Gastroesophageal sphincter (tissue), 3 donors: ENCODE measurements at regions not wholly inside any gene's neighbourhood (a gene's known extent, or its start where the extent isn't known, plus 50 kb on each side); places are given as distances from the start of the nearest gene placed in this dataset.

Experiments
- EP300 ChIP-seq: sonication (generic); formaldehyde crosslinking; IDR thresholded peaks from one replicate; pipeline ENCODE4 v1.6.1; 2017; ENCODE audit warnings: antibody characterized with exemption, mild to moderate bottlenecking
- POLR2A ChIP-seq, 2 donors: fragments of 450-650 bp; IDR thresholded peaks; one replicate each; pipeline ENCODE4 v1.6.1; 2017; ENCODE audit warnings: antibody characterized with exemption in 2 of 2, mild to moderate bottlenecking in 2 of 2, moderate library complexity in 1 of 2
- POLR2AphosphoS5 ChIP-seq: sonication (generic); formaldehyde crosslinking; IDR thresholded peaks from one replicate; pipeline ENCODE4 v1.6.1; 2017; ENCODE audit warnings: antibody characterized with exemption
- TF ChIP-seq, protein P1 (sequence below), 4 experiments: fragments of 200-600 bp in 2 of 4; fragments of 450-650 bp in 2 of 4; sonication (generic) in 1 of 4; IDR thresholded peaks; one replicate each; pipeline ENCODE4 v1.5.1; 2017 to 2019; ENCODE audit warnings: antibody characterized with exemption in 4 of 4, mild to moderate bottlenecking in 2 of 4, moderate library complexity in 2 of 4

DNA sequence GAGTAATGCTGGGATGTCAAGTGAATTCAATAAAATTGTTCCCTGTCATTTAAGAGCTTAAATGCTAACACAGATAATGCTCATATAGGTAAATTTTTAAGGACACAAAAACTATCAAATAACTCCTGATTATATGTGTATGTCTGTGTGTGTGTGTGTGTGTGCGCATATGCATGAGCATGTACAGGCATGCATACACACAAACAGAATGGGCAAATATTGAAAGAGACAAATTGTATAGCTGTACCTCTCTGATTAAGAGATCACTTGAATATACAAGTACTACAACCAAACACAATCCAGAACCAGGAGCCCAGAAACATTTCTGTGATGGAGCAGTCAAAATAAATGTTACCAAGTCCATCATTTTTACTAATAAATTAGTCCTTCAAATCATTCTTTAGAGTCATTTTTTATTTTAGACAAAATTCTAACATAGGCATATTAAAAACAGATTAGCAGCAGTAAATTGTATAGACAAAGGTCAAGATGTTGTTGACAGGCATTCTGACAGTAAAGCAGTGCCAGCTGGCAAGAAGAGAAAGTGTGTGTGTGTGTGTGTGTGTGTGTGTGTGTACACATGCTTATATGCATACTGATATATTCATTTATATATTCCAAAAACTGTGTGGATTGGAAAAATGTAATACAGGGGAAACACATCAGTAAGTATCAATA is 145.3 kb downstream of the CD47 start:
- TF ChIP-seq, protein P1, sequence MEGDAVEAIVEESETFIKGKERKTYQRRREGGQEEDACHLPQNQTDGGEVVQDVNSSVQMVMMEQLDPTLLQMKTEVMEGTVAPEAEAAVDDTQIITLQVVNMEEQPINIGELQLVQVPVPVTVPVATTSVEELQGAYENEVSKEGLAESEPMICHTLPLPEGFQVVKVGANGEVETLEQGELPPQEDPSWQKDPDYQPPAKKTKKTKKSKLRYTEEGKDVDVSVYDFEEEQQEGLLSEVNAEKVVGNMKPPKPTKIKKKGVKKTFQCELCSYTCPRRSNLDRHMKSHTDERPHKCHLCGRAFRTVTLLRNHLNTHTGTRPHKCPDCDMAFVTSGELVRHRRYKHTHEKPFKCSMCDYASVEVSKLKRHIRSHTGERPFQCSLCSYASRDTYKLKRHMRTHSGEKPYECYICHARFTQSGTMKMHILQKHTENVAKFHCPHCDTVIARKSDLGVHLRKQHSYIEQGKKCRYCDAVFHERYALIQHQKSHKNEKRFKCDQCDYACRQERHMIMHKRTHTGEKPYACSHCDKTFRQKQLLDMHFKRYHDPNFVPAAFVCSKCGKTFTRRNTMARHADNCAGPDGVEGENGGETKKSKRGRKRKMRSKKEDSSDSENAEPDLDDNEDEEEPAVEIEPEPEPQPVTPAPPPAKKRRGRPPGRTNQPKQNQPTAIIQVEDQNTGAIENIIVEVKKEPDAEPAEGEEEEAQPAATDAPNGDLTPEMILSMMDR (IDR thresholded peaks at IDR 0.05), result no peak
- no peak for TF ChIP-seq POLR2AphosphoS5
- no peak for TF ChIP-seq POLR2A (IDR thresholded peaks at IDR 0.05)
- no peak for TF ChIP-seq EP300
